Stimulated activated CD4-positive, alpha-beta T cell treated with anti-CD3 and anti-CD28 coated beads, Interleukin-4, amount 100 ng/mL, for 4 hours (primary cell): ENCODE measurements at regions not wholly inside any gene's neighbourhood (a gene's known extent, or its start where the extent isn't known, plus 50 kb on each side); places are given as distances from the start of the nearest gene placed in this dataset.
"Not testable (repeated sequence)": the region's sequence is repeated elsewhere in the genome, so short reads cannot be mapped to it uniquely, and the experiment has no call there.

ENCODE experiments used
- DNase-seq, 2 experiments: peaks; one replicate each; pipeline ENCODE4 v3.0.0-alpha.2; 2020

DNA sequence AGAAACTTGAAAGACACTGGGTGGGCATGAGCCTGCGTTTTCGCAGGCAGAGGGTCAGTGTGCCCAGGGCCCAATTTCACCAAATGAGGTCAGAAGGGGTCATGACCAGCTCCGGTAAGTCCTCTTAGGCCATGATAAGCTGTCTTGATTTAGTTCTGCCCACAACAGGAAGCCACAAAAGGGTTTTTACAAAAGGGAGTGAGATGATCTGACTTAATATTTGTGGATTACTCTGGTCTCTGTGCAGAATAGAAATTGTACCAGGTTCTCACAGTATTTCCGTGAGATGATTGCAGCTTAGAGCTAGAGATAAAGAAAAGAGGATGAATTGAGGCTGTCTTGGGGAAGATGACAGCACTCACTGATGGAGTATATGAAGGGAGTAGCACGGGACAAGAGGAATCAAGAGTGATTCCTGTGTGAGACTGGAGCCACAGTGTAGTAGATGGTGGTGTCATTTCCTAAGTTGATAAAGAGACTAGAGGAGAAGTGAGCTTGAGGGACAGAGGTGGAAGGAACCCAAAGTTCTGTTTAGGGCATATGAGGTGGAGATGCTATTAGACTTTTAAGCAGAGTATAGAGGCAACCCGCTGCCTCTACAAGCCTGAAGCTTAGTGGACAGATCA is 288.3 kb upstream of the AMIGO2 start:
- DNase-seq, result no peak

GRCh38 chr12:47366579-47366978 is 286.8 kb upstream of the AMIGO2 start:
- no peak for DNase-seq

DNA sequence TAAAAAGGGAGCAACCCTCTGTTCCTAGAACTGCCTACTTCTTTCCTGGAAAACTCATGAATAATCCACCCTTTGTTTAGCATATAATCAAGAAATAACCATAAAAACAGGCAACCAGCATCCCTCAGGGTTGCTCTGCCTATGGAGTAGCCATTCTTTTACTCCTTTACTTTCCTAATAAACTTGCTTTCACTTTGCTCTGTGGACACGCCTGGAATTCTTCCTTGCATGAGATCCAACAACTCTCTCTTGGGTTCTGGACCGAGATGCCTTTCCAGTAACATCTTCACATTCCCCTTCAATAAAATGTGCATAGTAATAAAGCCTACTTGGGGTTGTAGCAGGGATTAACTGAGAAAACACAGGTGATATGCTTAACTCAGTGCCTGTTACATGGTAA is 286.4 kb upstream of the AMIGO2 start:
- no peak for DNase-seq

GRCh38 chr12:47365443-47366076 is 285.8 kb upstream of the AMIGO2 start:
- not testable (repeated sequence) for DNase-seq

GRCh38 chr12:47364261-47364660 is 284.5 kb upstream of the AMIGO2 start:
- no peak for DNase-seq

DNA sequence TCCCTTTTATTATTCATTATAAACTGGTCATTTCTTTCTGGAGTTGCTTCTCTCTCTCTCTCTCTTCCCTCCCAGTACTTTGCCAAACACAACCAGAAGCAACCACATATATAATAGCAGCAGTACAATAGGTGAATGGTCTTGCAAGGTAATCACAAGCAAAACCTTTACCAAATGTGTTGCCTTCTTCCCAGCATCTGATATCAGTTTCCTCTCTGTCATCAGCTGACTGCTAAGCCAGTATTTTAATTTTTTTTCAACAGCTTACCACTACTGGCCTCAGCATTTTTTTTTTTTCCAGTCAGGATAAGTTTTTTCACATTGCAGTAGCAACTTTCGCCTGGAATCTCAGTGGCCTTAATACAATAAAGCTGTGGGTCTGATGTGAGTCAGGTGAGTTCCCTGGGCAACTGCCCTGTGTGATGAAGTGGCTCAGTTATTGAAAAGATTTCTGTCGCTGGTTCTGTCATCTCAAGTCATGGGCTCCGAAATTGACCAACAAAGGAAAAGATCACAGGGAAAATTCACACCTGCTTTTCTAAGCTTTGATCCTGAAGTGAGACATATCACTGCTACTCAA is 282.5 kb upstream of the AMIGO2 start:
- no peak for DNase-seq

- DNase-seq, result peak; percentile 28 to 65
Observed at GRCh38 chr12:47361389-47362021, 281.7 kb upstream of the AMIGO2 start.

- DNase-seq, result peak in 1 of 2 experiments; percentile 63
Observed at GRCh38 chr12:47360771-47361388, 281.1 kb upstream of the AMIGO2 start.

DNA sequence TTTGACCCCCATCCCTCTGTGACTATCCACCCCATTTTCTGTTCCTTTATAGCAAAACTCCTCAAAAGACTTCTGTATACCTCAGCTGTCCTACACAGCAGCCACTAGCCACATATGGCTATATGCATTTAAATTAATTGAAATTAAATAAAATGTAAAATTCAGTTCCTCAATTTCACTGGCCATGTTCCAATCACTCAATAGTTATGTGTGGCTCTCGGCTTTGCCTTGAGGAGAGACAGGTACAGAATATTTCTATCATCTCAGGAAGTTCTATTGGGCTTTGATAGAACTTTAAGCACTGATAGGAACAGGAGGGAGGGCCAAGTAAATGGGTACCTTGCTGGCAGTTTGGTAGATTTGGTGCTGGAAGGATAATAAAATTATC is 280.3 kb upstream of the AMIGO2 start:
- DNase-seq, result no peak

GRCh38 chr12:47359310-47360092 is 279.7 kb upstream of the AMIGO2 start:
- no peak for DNase-seq

GRCh38 chr12:47357006-47357405 is 277.2 kb upstream of the AMIGO2 start:
- not testable (repeated sequence) for DNase-seq

DNA sequence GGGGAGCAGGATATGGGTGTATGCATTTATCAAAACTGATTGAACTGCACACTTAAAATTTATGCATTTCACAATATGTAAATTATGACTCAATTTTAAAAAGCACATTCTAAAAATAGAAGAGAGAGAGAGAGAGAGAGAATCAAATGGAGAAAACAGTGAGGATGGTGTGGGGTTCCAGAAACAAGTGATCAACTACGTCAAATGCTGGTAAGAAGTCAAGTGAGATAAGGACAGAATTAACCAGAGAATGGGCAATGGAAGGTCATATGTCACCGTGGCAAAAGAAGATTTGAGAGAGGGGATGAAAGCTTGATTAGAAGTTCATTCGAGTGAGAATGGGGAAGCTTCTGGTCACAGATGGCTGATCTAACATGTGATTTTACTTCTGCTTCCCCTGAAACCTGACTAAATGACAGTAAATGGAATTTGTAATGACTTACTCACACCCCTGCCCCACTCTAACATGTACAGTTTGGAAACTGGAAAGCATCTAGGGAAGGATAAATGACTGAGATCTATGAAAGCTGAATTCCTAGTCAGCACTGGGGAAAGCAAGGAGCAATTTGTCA is 276.5 kb upstream of the AMIGO2 start:
- DNase-seq, result peak in 1 of 2 experiments; percentile 21

GRCh38 chr12:47353508-47353907 is 273.7 kb upstream of the AMIGO2 start:
- DNase-seq, result no peak

GRCh38 chr12:47352067-47352466 is 272.3 kb upstream of the AMIGO2 start:
- DNase-seq, result no peak

DNA sequence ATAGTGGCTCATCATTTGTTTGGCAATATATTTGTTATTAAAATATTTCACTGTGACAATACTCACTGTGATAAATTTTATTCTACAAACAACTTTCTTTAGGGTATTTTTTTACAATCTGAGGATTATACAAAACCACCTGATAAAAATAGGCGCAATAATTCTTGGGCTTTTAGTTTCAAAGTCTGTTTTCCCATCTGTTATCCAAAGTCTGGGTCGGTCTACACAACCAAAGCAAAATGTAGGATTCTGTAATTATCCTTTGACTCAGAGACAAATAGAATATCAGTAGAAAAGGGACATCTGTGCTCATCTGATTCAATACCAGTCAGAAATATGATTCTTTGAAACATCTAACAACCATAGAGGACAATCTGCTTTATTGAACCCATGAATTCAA is 271.8 kb upstream of the AMIGO2 start:
- no peak for DNase-seq

GRCh38 chr12:47350062-47350408 is 270.3 kb upstream of the AMIGO2 start:
- no peak for DNase-seq

DNA sequence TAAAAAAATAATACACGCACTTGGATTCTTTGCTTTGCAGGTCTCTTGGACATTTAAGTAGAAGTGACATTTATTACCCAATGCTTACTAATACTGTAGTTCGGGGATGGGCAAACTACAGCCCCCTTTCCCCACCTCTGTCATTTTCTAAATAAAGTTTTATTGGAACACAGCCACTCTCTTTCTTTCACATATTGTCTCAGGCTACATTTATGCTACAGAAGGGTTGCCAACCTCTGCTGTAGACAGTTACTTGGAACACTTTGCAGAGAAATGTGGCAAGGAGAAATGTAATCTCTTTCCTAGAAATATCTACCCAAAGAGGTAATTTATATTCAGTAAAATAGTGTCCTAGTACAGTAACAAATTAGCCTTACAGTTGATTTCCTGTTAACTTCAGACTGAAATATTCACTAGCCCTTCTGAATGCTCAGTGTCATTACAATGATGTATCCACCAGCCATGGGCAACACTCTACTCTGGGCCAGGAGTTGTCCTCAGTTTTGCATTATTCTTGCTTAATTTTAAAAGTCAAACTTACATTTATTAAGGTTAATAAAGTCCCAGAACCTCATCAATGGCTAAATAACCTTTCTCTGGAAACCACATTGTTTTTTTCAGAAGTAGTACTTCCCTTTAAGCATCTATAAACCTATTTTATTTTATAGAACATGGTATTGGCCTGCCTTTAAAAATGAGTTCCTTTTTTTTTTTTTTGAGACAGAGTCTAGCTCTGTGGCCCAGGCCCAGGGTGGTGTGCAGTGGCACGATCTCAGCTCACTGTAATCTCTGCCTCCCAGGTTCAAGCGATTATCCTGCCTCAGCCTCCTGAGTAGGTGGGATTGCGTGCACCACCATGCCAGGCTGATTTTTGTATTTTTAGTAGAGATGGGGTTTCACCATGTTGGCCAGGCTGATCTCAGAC is 269.6 kb upstream of the AMIGO2 start:
- DNase-seq, result peak; percentile 23 to 56

DNA sequence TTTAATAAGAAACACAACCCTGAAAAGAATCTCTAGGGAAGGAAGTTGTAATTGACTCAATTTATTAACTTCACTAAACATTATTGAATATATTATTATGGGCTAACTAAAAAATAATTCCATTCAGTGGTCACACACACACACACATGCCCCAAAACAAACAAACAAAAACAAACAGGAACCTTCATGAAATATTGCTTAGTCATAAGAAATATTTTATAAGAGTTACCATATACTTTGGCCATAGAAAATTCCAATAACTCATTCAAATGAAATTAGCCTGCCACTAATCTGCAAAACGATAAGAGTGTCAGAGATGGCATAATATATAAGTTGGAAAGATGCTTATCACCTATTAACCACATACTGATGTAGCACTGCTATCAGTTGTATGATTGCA is 268.4 kb upstream of the AMIGO2 start:
- no peak for DNase-seq

DNA sequence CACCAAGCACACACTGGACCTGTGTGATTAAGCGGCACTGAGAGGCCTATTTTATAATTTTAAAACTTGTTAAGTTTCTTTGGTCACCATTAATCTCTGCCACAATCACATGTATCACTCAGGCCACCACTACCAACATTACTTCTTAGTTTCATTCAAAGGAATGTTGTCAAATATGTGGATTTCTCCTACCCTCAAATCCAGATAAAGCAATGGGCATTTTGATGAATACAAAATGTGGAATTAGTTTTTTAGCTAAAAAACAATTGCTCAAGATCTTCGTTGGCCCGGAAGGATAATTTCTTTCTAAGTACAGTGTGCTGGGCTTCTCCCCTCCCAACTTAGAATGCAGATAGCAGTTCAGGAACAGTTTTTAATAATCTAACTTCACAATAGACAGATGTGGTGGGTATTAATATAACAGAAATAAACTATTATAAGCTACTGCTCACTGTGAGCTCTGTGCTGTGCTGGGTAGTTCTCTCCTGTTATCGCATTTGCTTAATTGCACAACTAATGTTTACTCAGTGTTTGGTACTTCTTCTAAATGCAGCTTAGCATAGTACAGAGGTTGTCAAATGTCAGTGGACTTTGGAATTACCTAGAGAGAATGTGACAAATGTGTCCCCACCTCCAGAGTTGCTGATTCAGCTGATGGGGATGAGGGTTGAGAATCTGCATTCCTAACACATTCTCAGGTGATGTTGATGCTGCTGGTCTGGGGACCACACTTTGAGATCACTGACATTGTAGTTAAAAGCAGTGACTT is 266.7 kb upstream of the AMIGO2 start:
- no peak for DNase-seq
